Type B pancreatic cell (in vitro differentiated cells): ENCODE measurements at regions not wholly inside any gene's neighbourhood (a gene's known extent, or its start where the extent isn't known, plus 50 kb on each side); places are given as distances from the start of the nearest gene placed in this dataset.

Experiments
- DNase-seq: peaks from one replicate; pipeline ENCODE4 v3.0.0; 2021; ENCODE audit warnings: mixed read lengths; ENCODE audit not compliant: unreplicated experiment; ENCODE audit errors: extremely low spot score
- H3K27ac Mint-ChIP-seq: 2 replicates; pipeline ENCODE4 v1.8.0; 2021; ENCODE audit warnings: mild to moderate bottlenecking, mixed read lengths
- H3K27me3 Mint-ChIP-seq: 2 replicates; pipeline ENCODE4 v1.8.0; 2021; ENCODE audit warnings: mixed read lengths
- H3K36me3 Mint-ChIP-seq: 2 replicates; pipeline ENCODE4 v1.8.0; 2021; ENCODE audit warnings: mixed read lengths
- H3K4me1 Mint-ChIP-seq: one replicate; pipeline ENCODE4 v1.8.0; 2021; ENCODE audit warnings: mixed read lengths; ENCODE audit not compliant: unreplicated experiment
- H3K4me3 Mint-ChIP-seq: 2 replicates; pipeline ENCODE4 v1.8.0; 2021; ENCODE audit warnings: mild to moderate bottlenecking, mixed read lengths
- H3K9me3 Mint-ChIP-seq: 2 replicates; pipeline ENCODE4 v1.8.0; 2021; ENCODE audit warnings: mixed read lengths
- CTCF ChIP-seq: fragments of 200-600 bp; sonication (generic); conservative IDR thresholded peaks from 2 replicates; pipeline ENCODE4 v1.5.0; 2021; ENCODE audit warnings: antibody characterized with exemption, mild to moderate bottlenecking

GRCh38 chr13:29936956-29937355 lies 86.5 kb upstream of the UBL3 start:
- no peak overlapping the region for H3K27ac Mint-ChIP-seq
- H3K4me1 Mint-ChIP-seq: peaks cover 4% of the 10 kb centered on the region
- no peaks in the 10 kb centered on the region for H3K36me3 Mint-ChIP-seq
- H3K9me3 Mint-ChIP-seq: no peaks in the 10 kb centered on the region
- no peak overlapping the region for H3K4me3 Mint-ChIP-seq
- H3K27me3 Mint-ChIP-seq: peaks cover 16% of the 10 kb centered on the region
- TF ChIP-seq CTCF: no peak
- DNase-seq: no peak

GRCh38 chr13:29936051-29936813 lies 85.8 kb upstream of the UBL3 start:
- no peaks in the 10 kb centered on the region for H3K9me3 Mint-ChIP-seq
- no peak for DNase-seq
- H3K4me1 Mint-ChIP-seq: peaks cover 4% of the 10 kb centered on the region
- H3K27ac Mint-ChIP-seq: peak overlapping the region; percentile 32
- H3K4me3 Mint-ChIP-seq: no peak overlapping the region
- no peaks in the 10 kb centered on the region for H3K36me3 Mint-ChIP-seq
- TF ChIP-seq CTCF: no peak
- peaks cover 16% of the 10 kb centered on the region for H3K27me3 Mint-ChIP-seq

GRCh38 chr13:29935309-29935981 lies 85.0 kb upstream of the UBL3 start:
- peaks cover 16% of the 10 kb centered on the region for H3K27me3 Mint-ChIP-seq
- DNase-seq: no peak
- peak overlapping the region; percentile 32 for H3K27ac Mint-ChIP-seq
- H3K4me3 Mint-ChIP-seq: no peak overlapping the region
- no peak for TF ChIP-seq CTCF
- H3K36me3 Mint-ChIP-seq: no peaks in the 10 kb centered on the region
- no peaks in the 10 kb centered on the region for H3K9me3 Mint-ChIP-seq
- peaks cover 4% of the 10 kb centered on the region for H3K4me1 Mint-ChIP-seq

- Mint-ChIP-seq H3K36me3 (no peaks in the 10 kb centered on the region), H3K27ac (no peak overlapping the region), H3K9me3 (no peaks in the 10 kb centered on the region), H3K4me1 (peaks cover 4% of the 10 kb centered on the region), H3K27me3 (peaks cover 16% of the 10 kb centered on the region), H3K4me3 (no peak overlapping the region)
- no peak for TF ChIP-seq CTCF
- no peak for DNase-seq
Observed at GRCh38 chr13:29934531-29935308, 84.3 kb upstream of the UBL3 start.

GRCh38 chr13:29933401-29933800 lies 83.0 kb upstream of the UBL3 start:
- no peak overlapping the region for H3K4me3 Mint-ChIP-seq
- no peak for DNase-seq
- H3K27ac Mint-ChIP-seq: no peak overlapping the region
- H3K9me3 Mint-ChIP-seq: no peaks in the 10 kb centered on the region
- peaks cover 16% of the 10 kb centered on the region for H3K27me3 Mint-ChIP-seq
- TF ChIP-seq CTCF: no peak
- peaks cover 8% of the 10 kb centered on the region for H3K4me1 Mint-ChIP-seq
- H3K36me3 Mint-ChIP-seq: no peaks in the 10 kb centered on the region
